ENCODE measurements at regions not wholly inside any gene's neighbourhood (a gene's known extent, or its start where the extent isn't known, plus 50 kb on each side); places are given as distances from the start of the nearest gene placed in this dataset.

- no peak for TF ChIP-seq CTCF (IDR thresholded peaks at IDR 0.05)
- no peak for TF ChIP-seq POLR2A (IDR thresholded peaks at IDR 0.05)
- TF ChIP-seq POLR2AphosphoS5 (IDR thresholded peaks at IDR 0.05) = no peak
These were observed 488.1 kb downstream of the COG6 start for GRCh38 chr13:40143559-40143958.
